Tibial nerve (tissue), 4 donors: ENCODE measurements at regions not wholly inside any gene's neighbourhood (a gene's known extent, or its start where the extent isn't known, plus 50 kb on each side); places are given as distances from the start of the nearest gene placed in this dataset.
"Not testable (repeated sequence)": the region's sequence is repeated elsewhere in the genome, so short reads cannot be mapped to it uniquely, and the experiment has no call there.

Experiments
- DNase-seq, 2 donors: peaks; one replicate each; pipeline ENCODE4 v3.0.0-alpha.2; 2019; ENCODE audit warnings: low spot score in 2 of 2
- H3K27ac ChIP-seq, 4 donors: fragments of 200-600 bp; sonication (generic) in 3 of 4; one replicate each; pipeline ENCODE4 v1.5.1; 2017 to 2019; ENCODE audit warnings: mild to moderate bottlenecking in 1 of 4
- H3K27me3 ChIP-seq, 2 donors: fragments of 200-600 bp; sonication (generic) in 1 of 2; one replicate each; pipeline versions ENCODE4 v1.5.1 to v1.6.0; 2017 to 2019
- H3K36me3 ChIP-seq, 3 donors: fragments of 200-600 bp; sonication (generic); one replicate each; pipeline ENCODE4 v1.5.1; 2018 to 2019
- H3K4me1 ChIP-seq, 4 donors: fragments of 200-600 bp; sonication (generic) in 3 of 4; one replicate each; pipeline ENCODE4 v1.5.1; 2017 to 2019
- H3K4me3 ChIP-seq, 4 donors: fragments of 200-600 bp; sonication (generic) in 3 of 4; one replicate each; pipeline ENCODE4 v1.5.1; 2017 to 2019; ENCODE audit warnings: mild to moderate bottlenecking in 1 of 4, moderate library complexity in 1 of 4
- H3K9me3 ChIP-seq, 4 donors: fragments of 200-600 bp; sonication (generic) in 3 of 4; one replicate each; pipeline ENCODE4 v1.5.1; 2017 to 2019
- CTCF ChIP-seq, 5 experiments: fragments of 200-600 bp in 3 of 5; fragments of 450-650 bp in 2 of 5; sonication (generic) in 3 of 5; IDR thresholded peaks; one replicate each; pipeline ENCODE4 v1.5.1; 2016 to 2019; ENCODE audit warnings: antibody characterized with exemption in 5 of 5, mild to moderate bottlenecking in 3 of 5, moderate library complexity in 2 of 5
- EP300 ChIP-seq, 2 donors: sonication (generic); formaldehyde crosslinking; IDR thresholded peaks; one replicate each; pipeline ENCODE4 v1.6.1; 2017; ENCODE audit warnings: antibody characterized with exemption in 2 of 2, mild to moderate bottlenecking in 1 of 2
- POLR2A ChIP-seq, 2 donors: fragments of 450-650 bp; IDR thresholded peaks; one replicate each; pipeline ENCODE4 v1.6.1; 2017; ENCODE audit warnings: antibody characterized with exemption in 2 of 2, mild to moderate bottlenecking in 2 of 2, moderate library complexity in 2 of 2
- WGBS, 2 donors: methylation state at CpG; one replicate each; pipeline ENCODE4 v1.1.5; 2018; 5-methylcytosine and 5-hydroxymethylcytosine counted together

- no peaks in the 10 kb centered on the region for H3K27me3 ChIP-seq
- no peak for TF ChIP-seq POLR2A (IDR thresholded peaks at IDR 0.05)
- TF ChIP-seq CTCF (IDR thresholded peaks at IDR 0.05) = no peak
- TF ChIP-seq EP300 (IDR thresholded peaks at IDR 0.05) = no peak
- 88 to 93% methylated on average over 11 to 18 of the region's 18 CpGs for WGBS, 2 donors
- H3K36me3 ChIP-seq = no peaks in the 10 kb centered on the region
- H3K4me3 ChIP-seq = no peak overlapping the region
- H3K4me1 ChIP-seq = no peaks in the 10 kb centered on the region
- H3K27ac ChIP-seq = no peak overlapping the region
- no peaks in the 10 kb centered on the region for H3K9me3 ChIP-seq
- no peak for DNase-seq
Observed at GRCh38 chr16:55989569-55989907, 114.4 kb upstream of the CES5A start.

GRCh38 chr16:55988850-55989568 is 113.8 kb upstream of the CES5A start:
- DNase-seq, H3K9me3 ChIP-seq, H3K4me1 ChIP-seq, H3K27me3 ChIP-seq, H3K4me3 ChIP-seq, H3K27ac ChIP-seq, H3K36me3 ChIP-seq: not testable (repeated sequence)
- 91 to 93% methylated on average over 42 to 43 of the region's 48 CpGs for WGBS, 2 donors

- H3K27ac ChIP-seq = no peak overlapping the region
- no peaks in the 10 kb centered on the region for H3K9me3 ChIP-seq
- no peak overlapping the region for H3K4me3 ChIP-seq
- no peaks in the 10 kb centered on the region for H3K36me3 ChIP-seq
- WGBS, 2 donors = 95 to 96% methylated on average over 1 of the region's 1 CpG
- no peaks in the 10 kb centered on the region for H3K27me3 ChIP-seq
- TF ChIP-seq EP300 (IDR thresholded peaks at IDR 0.05) (no peak), CTCF (IDR thresholded peaks at IDR 0.05) (no peak), POLR2A (IDR thresholded peaks at IDR 0.05) (no peak)
- no peak for DNase-seq
- no peaks in the 10 kb centered on the region for H3K4me1 ChIP-seq
Observed at GRCh38 chr16:55988013-55988412, 112.8 kb upstream of the CES5A start.

GRCh38 chr16:55982597-55982996 is 107.4 kb upstream of the CES5A start:
- Histone ChIP-seq H3K9me3 (no peaks in the 10 kb centered on the region), H3K4me1 (no peaks in the 10 kb centered on the region), H3K27me3 (no peaks in the 10 kb centered on the region), H3K27ac (no peak overlapping the region), H3K36me3 (no peaks in the 10 kb centered on the region), H3K4me3 (no peak overlapping the region)
- DNase-seq = no peak
- no peak for TF ChIP-seq EP300 (IDR thresholded peaks at IDR 0.05)
- 66 to 68% methylated on average over 1 of the region's 1 CpG for WGBS, 2 donors

- Histone ChIP-seq H3K27ac (no peak overlapping the region), H3K27me3 (no peaks in the 10 kb centered on the region), H3K4me3 (no peak overlapping the region), H3K9me3 (no peaks in the 10 kb centered on the region), H3K4me1 (no peaks in the 10 kb centered on the region), H3K36me3 (no peaks in the 10 kb centered on the region)
- TF ChIP-seq CTCF (IDR thresholded peaks at IDR 0.05) (no peak), POLR2A (IDR thresholded peaks at IDR 0.05) (no peak), EP300 (IDR thresholded peaks at IDR 0.05) (no peak)
- DNase-seq = no peak
- 80 to 82% methylated on average over 2 of the region's 2 CpGs for WGBS, 2 donors
Observed at GRCh38 chr16:55981557-55981956, 106.4 kb upstream of the CES5A start.

- H3K36me3 ChIP-seq = no peaks in the 10 kb centered on the region
- 51 to 54% methylated on average over 2 of the region's 2 CpGs for WGBS, 2 donors
- no peak overlapping the region for H3K27ac ChIP-seq
- TF ChIP-seq CTCF (IDR thresholded peaks at IDR 0.05) (no peak), EP300 (IDR thresholded peaks at IDR 0.05) (no peak), POLR2A (IDR thresholded peaks at IDR 0.05) (no peak)
- H3K9me3 ChIP-seq = no peaks in the 10 kb centered on the region
- H3K27me3 ChIP-seq = no peaks in the 10 kb centered on the region
- H3K4me3 ChIP-seq = no peak overlapping the region
- H3K4me1 ChIP-seq = no peaks in the 10 kb centered on the region
- DNase-seq = no peak
Observed at GRCh38 chr16:55976815-55977214, 101.6 kb upstream of the CES5A start.
